Neuronal stem cell (in vitro differentiated cells): ENCODE measurements at regions not wholly inside any gene's neighbourhood (a gene's known extent, or its start where the extent isn't known, plus 50 kb on each side); places are given as distances from the start of the nearest gene placed in this dataset.

Experiments used
- DNase-seq: peaks from one replicate; pipeline ENCODE4 v3.0.0-alpha.2; 2013; ENCODE audit warnings: low spot score
- H2AFZ ChIP-seq: one replicate; pipeline ENCODE4 v1.6.1; 2013; ENCODE audit warnings: mild to moderate bottlenecking, low read length, inconsistent platforms
- H2AK5ac ChIP-seq: 2 replicates; pipeline ENCODE4 v1.6.1; 2013; ENCODE audit warnings: low read depth, mild to moderate bottlenecking, inconsistent platforms, low read length, moderate library complexity, mixed read lengths
- H2BK120ac ChIP-seq: 2 replicates; pipeline ENCODE4 v1.6.1; 2013; ENCODE audit warnings: low read depth, mild to moderate bottlenecking, inconsistent platforms, low read length, moderate library complexity, mixed read lengths
- H2BK12ac ChIP-seq: one replicate; pipeline ENCODE4 v1.6.1; 2013; ENCODE audit warnings: low read length, inconsistent platforms
- H2BK15ac ChIP-seq: 2 replicates; pipeline ENCODE4 v1.6.1; 2013; ENCODE audit warnings: mild to moderate bottlenecking, low read length, inconsistent platforms, mixed read lengths
- H2BK5ac ChIP-seq: one replicate; pipeline ENCODE4 v1.6.1; 2013; ENCODE audit warnings: inconsistent platforms, mild to moderate bottlenecking, low read length, moderate library complexity
- H3K14ac ChIP-seq: one replicate; pipeline ENCODE4 v1.6.1; 2013; ENCODE audit warnings: low read length, inconsistent platforms
- H3K18ac ChIP-seq: 2 replicates; pipeline ENCODE4 v1.6.1; 2013; ENCODE audit warnings: low read length, inconsistent platforms
- H3K23ac ChIP-seq: 2 replicates; pipeline ENCODE4 v1.6.1; 2013; ENCODE audit warnings: low read depth, mild to moderate bottlenecking, mixed read lengths, low read length, inconsistent platforms; ENCODE audit not compliant: poor library complexity
- H3K27ac ChIP-seq: replicated peaks from 3 replicates; pipeline ENCODE4 v1.5.1; 2013; ENCODE audit warnings: low read length, inconsistent platforms
- H3K27me3 ChIP-seq, 3 experiments: 2 replicates each; pipeline ENCODE4 v1.6.1; 2013; ENCODE audit warnings: low read length in 3 of 3, mild to moderate bottlenecking in 2 of 3, inconsistent platforms in 1 of 3, low read depth in 1 of 3, mixed read lengths in 1 of 3, moderate library complexity in 1 of 3; ENCODE audit not compliant: control insufficient read depth in 3 of 3, insufficient read depth in 3 of 3
- H3K36me3 ChIP-seq, 2 donors: replicated peaks in 1 of 2; 2 replicates each; pipeline ENCODE4 v1.6.1; 2013; ENCODE audit warnings: low read length in 2 of 2; ENCODE audit not compliant: control insufficient read depth in 2 of 2, insufficient read depth in 2 of 2
- H3K4ac ChIP-seq: 2 replicates; pipeline ENCODE4 v1.6.1; 2013; ENCODE audit warnings: inconsistent platforms, mild to moderate bottlenecking, low read length, moderate library complexity
- H3K4me1 ChIP-seq, 2 donors: 1 replicate in 1 of 2; 2 replicates in 1 of 2; pipeline ENCODE4 v1.6.1; 2013; ENCODE audit warnings: low read length in 2 of 2, low read depth in 1 of 2; ENCODE audit not compliant: control insufficient read depth in 2 of 2, insufficient read depth in 1 of 2
- H3K4me2 ChIP-seq: one replicate; pipeline ENCODE4 v1.6.1; 2013; ENCODE audit warnings: mild to moderate bottlenecking, low read length, inconsistent platforms; ENCODE audit not compliant: insufficient read depth, poor library complexity, severe bottlenecking
- H3K4me3 ChIP-seq, 2 donors: 2 replicates each; pipeline ENCODE4 v1.5.1; 2013; ENCODE audit warnings: low read length in 2 of 2, mild to moderate bottlenecking in 2 of 2, inconsistent platforms in 1 of 2, moderate library complexity in 1 of 2
- H3K79me1 ChIP-seq: one replicate; pipeline ENCODE4 v1.6.1; 2013; ENCODE audit warnings: low read depth, mild to moderate bottlenecking, inconsistent platforms, low read length, moderate library complexity
- H3K9ac ChIP-seq: one replicate; pipeline ENCODE4 v1.6.1; 2013; ENCODE audit warnings: mild to moderate bottlenecking, low read depth, low read length, inconsistent platforms; ENCODE audit not compliant: poor library complexity
- H3K9me3 ChIP-seq, 2 donors: replicated peaks in 1 of 2; 2 replicates each; pipeline versions ENCODE3 to v1.6.1; 2013; ENCODE audit warnings: low read length in 2 of 2, mild to moderate bottlenecking in 2 of 2, inconsistent platforms in 1 of 2, low read depth in 1 of 2, mixed read lengths in 1 of 2, moderate library complexity in 1 of 2; ENCODE audit not compliant: control insufficient read depth in 2 of 2, insufficient read depth in 1 of 2
- H4K8ac ChIP-seq: one replicate; pipeline ENCODE4 v1.6.1; 2013; ENCODE audit warnings: low read depth, mild to moderate bottlenecking, inconsistent platforms, low read length, moderate library complexity
- H4K91ac ChIP-seq: one replicate; pipeline ENCODE4 v1.6.1; 2013; ENCODE audit warnings: low read length, low read depth, mild to moderate bottlenecking, inconsistent platforms; ENCODE audit not compliant: poor library complexity
- WGBS, 2 donors: extraction: QIAGEN DNeasy Blood & Tissue Kit; methylation state at CpG; one replicate each; pipeline ENCODE4 v1.1.7; 2013; ENCODE audit warnings: missing lambda C conversion rate in 2 of 2, mixed read lengths in 1 of 2; ENCODE audit not compliant: insufficient read length in 2 of 2, insufficient replicate concordance in 1 of 2; ENCODE audit errors: extremely low coverage in 2 of 2; 5-methylcytosine and 5-hydroxymethylcytosine counted together

DNA sequence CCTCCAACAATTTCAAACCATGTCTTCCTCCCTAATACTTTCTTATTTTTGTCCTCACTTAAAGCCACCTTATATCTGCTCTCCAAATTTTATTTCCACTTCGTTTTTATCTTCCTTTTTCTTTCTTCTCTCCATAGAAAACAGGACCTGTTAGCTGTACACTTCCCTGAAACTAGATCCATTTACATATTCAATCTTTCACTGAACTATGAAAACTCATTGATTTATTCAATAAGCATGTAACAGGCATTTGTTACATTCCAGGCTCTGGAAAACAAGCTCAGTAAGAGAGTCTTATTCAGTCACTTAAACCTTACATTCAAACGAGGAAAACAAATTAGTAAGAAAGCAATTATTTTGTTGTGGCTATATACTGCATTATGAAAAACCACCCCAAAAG is 1225.3 kb downstream of the SUCLG1 start:
- no peak overlapping the region for H3K23ac ChIP-seq
- no peak for DNase-seq
- H3K79me1 ChIP-seq: no peaks in the 10 kb centered on the region
- WGBS, 2 donors: no CpG with 5 or more reads among the region's 2 CpGs
- H3K4me3 ChIP-seq: no peak overlapping the region
- no peak overlapping the region for H4K8ac ChIP-seq
- no peak overlapping the region for H2BK5ac ChIP-seq
- H3K4me1 ChIP-seq: peaks cover 3 to 14% of the 10 kb centered on the region in 2 donors
- H3K9ac ChIP-seq: no peak overlapping the region
- no peak overlapping the region for H2BK15ac ChIP-seq
- H3K4me2 ChIP-seq: no peak overlapping the region
- no peaks in the 10 kb centered on the region for H3K27me3 ChIP-seq
- peak overlapping the region; percentile 55 for H2AFZ ChIP-seq
- H2BK120ac ChIP-seq: no peak overlapping the region
- no peak overlapping the region for H3K14ac ChIP-seq
- H3K9me3 ChIP-seq: no peaks in the 10 kb centered on the region
- H3K36me3 ChIP-seq: no peaks in the 10 kb centered on the region
- no peak overlapping the region for H2AK5ac ChIP-seq
- H3K27ac ChIP-seq: no peak overlapping the region
- H3K4ac ChIP-seq: no peak overlapping the region
- no peak overlapping the region for H4K91ac ChIP-seq
- no peak overlapping the region for H3K18ac ChIP-seq
- H2BK12ac ChIP-seq: no peak overlapping the region

GRCh38 chr2:83233326-83233725 is 1225.8 kb downstream of the SUCLG1 start:
- DNase-seq: no peak
- Histone ChIP-seq H3K23ac (no peak overlapping the region), H3K18ac (no peak overlapping the region), H4K8ac (no peak overlapping the region), H3K27me3 (no peaks in the 10 kb centered on the region), H3K14ac (no peak overlapping the region), H3K4ac (no peak overlapping the region), H2BK120ac (no peak overlapping the region), H3K36me3 (no peaks in the 10 kb centered on the region), H3K79me1 (no peaks in the 10 kb centered on the region), H2AFZ (peak overlapping the region; percentile 55), H4K91ac (no peak overlapping the region), H3K9ac (no peak overlapping the region), H3K4me3 (no peak overlapping the region), H2AK5ac (no peak overlapping the region), H3K27ac (no peak overlapping the region), H3K4me1 (peaks cover 3 to 14% of the 10 kb centered on the region in 2 donors), H2BK5ac (no peak overlapping the region), H2BK12ac (no peak overlapping the region), H3K4me2 (no peak overlapping the region), H3K9me3 (no peaks in the 10 kb centered on the region), H2BK15ac (no peak overlapping the region)

- no CpG with 5 or more reads among the region's 2 CpGs for WGBS, 2 donors
- no peak overlapping the region for H2BK120ac ChIP-seq
- H3K9ac ChIP-seq: no peak overlapping the region
- H3K9me3 ChIP-seq: no peaks in the 10 kb centered on the region
- H3K18ac ChIP-seq: no peak overlapping the region
- no peak overlapping the region for H2BK12ac ChIP-seq
- H3K4me1 ChIP-seq: peaks cover 2 to 16% of the 10 kb centered on the region in 2 donors
- no peak overlapping the region for H4K8ac ChIP-seq
- no peaks in the 10 kb centered on the region for H3K27me3 ChIP-seq
- no peak overlapping the region for H3K14ac ChIP-seq
- no peaks in the 10 kb centered on the region for H3K79me1 ChIP-seq
- no peak overlapping the region for H4K91ac ChIP-seq
- DNase-seq: no peak
- no peak overlapping the region for H2BK15ac ChIP-seq
- H3K4ac ChIP-seq: no peak overlapping the region
- no peak overlapping the region for H2AK5ac ChIP-seq
- no peak overlapping the region for H2BK5ac ChIP-seq
- no peak overlapping the region for H3K4me3 ChIP-seq
- H3K36me3 ChIP-seq: no peaks in the 10 kb centered on the region
- H3K4me2 ChIP-seq: no peak overlapping the region
- no peak overlapping the region for H3K23ac ChIP-seq
- no peak overlapping the region for H2AFZ ChIP-seq
- H3K27ac ChIP-seq: no peak overlapping the region
Observed at GRCh38 chr2:83229443-83229842, 1229.6 kb downstream of the SUCLG1 start.

- Histone ChIP-seq H2AK5ac (no peak overlapping the region), H3K36me3 (no peaks in the 10 kb centered on the region), H2BK12ac (no peak overlapping the region), H4K8ac (no peak overlapping the region), H4K91ac (no peak overlapping the region), H3K9ac (no peak overlapping the region), H2BK5ac (no peak overlapping the region), H3K27ac (no peak overlapping the region), H2BK15ac (no peak overlapping the region), H3K14ac (no peak overlapping the region), H3K4me2 (no peak overlapping the region), H3K27me3 (no peaks in the 10 kb centered on the region), H3K4me3 (no peak overlapping the region), H3K23ac (no peak overlapping the region), H2BK120ac (no peak overlapping the region), H3K4me1 (peaks cover 0 to 3% of the 10 kb centered on the region in 2 donors), H3K9me3 (no peaks in the 10 kb centered on the region), H3K18ac (no peak overlapping the region), H3K4ac (no peak overlapping the region), H2AFZ (no peak overlapping the region), H3K79me1 (no peaks in the 10 kb centered on the region)
- DNase-seq: no peak
- WGBS, 2 donors: no CpG with 5 or more reads among the region's 5 CpGs
Observed at GRCh38 chr2:83224591-83225200, 1234.4 kb downstream of the SUCLG1 start.
